GDM1 (cell line): ENCODE measurements at regions not wholly inside any gene's neighbourhood (a gene's known extent, or its start where the extent isn't known, plus 50 kb on each side); places are given as distances from the start of the nearest gene placed in this dataset.

ENCODE experiments used
- DNase-seq: peaks from one replicate; lab custom pipeline; 2025; lab: John Stamatoyannopoulos, UW

- DNase-seq, result no peak
Observed at GRCh38 chr2:6784291-6784690, 81.4 kb downstream of the CMPK2 start.

GRCh38 chr2:6785493-6785892 lies 80.2 kb downstream of the CMPK2 start:
- DNase-seq, result no peak

- DNase-seq, result no peak
Observed at GRCh38 chr2:6787376-6787775, 78.3 kb downstream of the CMPK2 start.

DNA sequence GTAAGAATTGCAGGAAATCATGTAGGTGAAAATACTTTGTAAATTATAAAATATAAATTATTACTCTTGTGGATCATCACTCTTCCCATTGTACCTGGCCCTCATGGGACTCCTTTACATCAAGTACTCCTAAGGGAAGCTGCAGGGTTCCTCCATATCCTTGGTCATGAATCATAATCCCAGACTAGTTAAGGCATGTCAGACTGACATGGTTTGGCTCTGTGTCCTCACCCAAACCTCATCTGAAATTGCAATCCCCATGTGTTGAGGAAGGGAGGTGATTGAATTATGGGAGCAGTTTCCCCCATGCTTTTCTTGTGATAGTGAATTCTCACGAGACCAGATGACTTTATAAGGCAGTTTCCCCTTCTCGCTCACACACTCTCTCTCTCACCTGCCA lies 77.1 kb downstream of the CMPK2 start:
- DNase-seq, result no peak

DNA sequence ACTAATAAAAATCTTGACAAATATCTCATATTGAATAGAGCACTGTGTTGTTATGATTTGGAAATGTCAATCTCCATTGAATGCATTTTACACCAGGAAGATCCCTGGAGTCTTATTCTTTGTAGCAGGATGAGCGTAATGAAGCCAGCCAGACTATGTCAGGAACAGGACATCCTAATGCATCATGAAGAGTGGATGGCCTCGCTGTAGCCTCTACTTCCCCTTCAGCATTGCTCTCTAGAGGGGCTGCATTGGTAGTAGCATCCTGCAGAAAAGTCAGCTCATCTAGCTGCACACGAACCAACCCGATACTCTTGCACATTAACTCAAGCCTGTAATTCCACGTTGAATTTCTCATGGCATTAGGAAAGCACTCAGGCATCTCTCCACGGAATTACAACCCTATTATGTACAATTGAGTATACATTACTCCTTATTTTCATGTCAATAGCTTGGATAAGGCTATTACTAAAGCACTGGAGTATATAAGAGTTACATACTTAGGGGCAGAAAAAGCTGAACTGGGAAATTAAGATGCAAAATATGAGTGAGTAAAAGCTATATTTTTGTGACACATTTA lies 76.1 kb downstream of the CMPK2 start:
- DNase-seq, result no peak

GRCh38 chr2:6791682-6792081 lies 74.0 kb downstream of the CMPK2 start:
- no peak for DNase-seq

DNA sequence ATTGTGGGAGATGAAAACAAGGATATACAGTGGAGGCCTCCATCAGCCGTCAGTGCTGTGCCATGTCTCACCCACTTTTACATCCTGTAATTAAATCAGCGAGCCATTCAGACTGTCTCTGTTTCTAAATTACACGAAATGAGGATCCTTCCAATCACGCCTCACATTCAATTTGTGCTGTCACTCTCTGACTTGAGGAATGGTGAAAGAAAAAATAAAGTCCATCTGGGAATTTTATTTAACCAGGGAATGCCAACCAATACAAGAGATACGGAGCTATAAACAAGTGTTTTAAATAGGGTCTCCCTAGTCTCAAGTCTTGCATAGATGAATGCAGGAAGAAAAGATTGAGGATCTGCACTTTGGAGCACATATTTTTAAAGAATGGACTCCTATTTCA lies 72.8 kb downstream of the CMPK2 start:
- no peak for DNase-seq

DNA sequence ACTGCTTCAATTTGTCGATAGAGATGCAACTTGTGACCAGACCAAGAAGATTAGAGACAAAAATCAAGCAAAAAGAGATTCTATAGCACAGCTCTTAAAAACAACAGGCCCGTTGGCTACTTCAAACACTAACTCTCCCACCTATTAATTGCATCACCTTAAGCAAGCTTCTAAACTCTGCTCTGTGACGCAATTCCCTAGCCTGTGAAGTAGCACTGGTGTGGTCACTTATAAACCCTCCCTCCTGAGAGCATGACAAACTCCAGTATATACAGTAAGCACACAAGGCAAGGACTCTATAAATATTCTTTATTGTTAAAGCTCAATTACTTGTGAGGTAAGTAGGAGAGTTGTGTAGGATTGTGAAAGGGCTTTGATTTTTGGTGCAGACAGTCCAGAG lies 72.3 kb downstream of the CMPK2 start:
- no peak for DNase-seq

- DNase-seq, result no peak
Observed at GRCh38 chr2:6793913-6794312, 71.8 kb downstream of the CMPK2 start.

DNA sequence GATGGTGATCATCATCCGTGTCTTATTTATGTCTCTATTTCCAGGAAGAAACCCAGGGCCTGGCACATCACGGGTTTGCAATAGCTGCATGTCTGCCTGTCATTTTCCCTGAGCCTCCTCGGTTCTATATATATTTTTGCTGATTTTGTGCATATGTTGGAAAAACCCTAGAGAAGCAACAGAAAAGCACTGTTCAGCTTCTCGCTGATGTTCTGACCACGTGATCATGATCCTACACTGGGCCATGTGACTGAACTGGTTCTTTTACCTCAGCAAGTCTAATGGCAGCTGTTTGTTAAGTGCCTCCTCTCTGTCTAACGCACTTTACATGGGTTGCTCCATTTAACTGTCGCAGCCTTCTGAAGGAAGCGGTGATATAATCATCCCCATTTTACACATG lies 71.3 kb downstream of the CMPK2 start:
- no peak for DNase-seq
